ENCODE measurements at regions not wholly inside any gene's neighbourhood (a gene's known extent, or its start where the extent isn't known, plus 50 kb on each side); places are given as distances from the start of the nearest gene placed in this dataset.

GRCh38 chr1:196148367-196148970 lies 459.8 kb downstream of the KCNT2 start:
- TF ChIP-seq MAX (IDR thresholded peaks at IDR 0.05; ENCODE audit: insufficient read depth, insufficient read length) (no peak), GATA2 (IDR thresholded peaks at IDR 0.05; ENCODE audit: insufficient read depth, insufficient read length, low read depth, low read length) (no peak), POLR2A (IDR thresholded peaks at IDR 0.05; ENCODE audit: low read depth, low read length) (no peak)
